ENCODE measurements at regions not wholly inside any gene's neighbourhood (a gene's known extent, or its start where the extent isn't known, plus 50 kb on each side); places are given as distances from the start of the nearest gene placed in this dataset.

DNA sequence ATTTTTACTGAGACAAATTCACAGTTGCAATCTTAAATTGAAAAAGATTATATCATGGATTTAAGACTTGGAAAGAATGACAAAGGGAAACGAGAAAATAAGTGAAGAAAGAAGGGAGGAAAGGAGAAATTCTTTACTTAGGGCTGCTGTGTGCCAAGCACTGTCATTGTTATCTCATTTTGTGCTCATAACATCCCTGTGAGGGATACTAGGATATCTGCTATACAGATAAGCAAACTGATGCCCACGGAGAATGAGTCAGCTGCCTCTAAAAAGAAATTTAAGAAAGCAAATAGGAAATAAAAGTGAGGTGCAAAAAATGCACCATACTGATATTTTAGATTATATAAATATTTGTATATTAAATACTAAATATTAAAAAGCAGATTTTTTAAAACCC is 183.6 kb upstream of the NR5A2 start:
- no TSS peak for BruUV-seq (replicated peaks)
- Histone ChIP-seq H3K4me3 (ENCODE audit: low read depth, low read length) (no peak overlapping the region), H3K9me3 (no peaks in the 10 kb centered on the region), H3K27me3 (replicated peaks; ENCODE audit: control insufficient read depth, insufficient read depth, low read length) (no peaks in the 10 kb centered on the region), H3K4me1 (no peaks in the 10 kb centered on the region), H3K36me3 (ENCODE audit: control insufficient read depth, insufficient read depth, low read length) (no peaks in the 10 kb centered on the region)
- ChIA-PET CTCF (no interaction called here), POLR2A (no interaction called here)
- Mint-ChIP-seq H3K27ac (ENCODE audit: unreplicated experiment) (no peak overlapping the region), H3K9me3 (ENCODE audit: unreplicated experiment) (peaks cover 3% of the 10 kb centered on the region), H3K36me3 (ENCODE audit: insufficient read depth, unreplicated experiment) (no peaks in the 10 kb centered on the region), H3K4me3 (ENCODE audit: unreplicated experiment) (no peak overlapping the region), H3K27me3 (ENCODE audit: insufficient read depth, unreplicated experiment) (peaks cover 2% of the 10 kb centered on the region), H3K4me1 (ENCODE audit: low read depth, unreplicated experiment) (no peaks in the 10 kb centered on the region)
- DNase-seq, result no peak
- intact Hi-C loops (cut with micrococcal nuclease; ENCODE audit: unreplicated experiment), result no loop called here
- TF ChIP-seq, protein P1, sequence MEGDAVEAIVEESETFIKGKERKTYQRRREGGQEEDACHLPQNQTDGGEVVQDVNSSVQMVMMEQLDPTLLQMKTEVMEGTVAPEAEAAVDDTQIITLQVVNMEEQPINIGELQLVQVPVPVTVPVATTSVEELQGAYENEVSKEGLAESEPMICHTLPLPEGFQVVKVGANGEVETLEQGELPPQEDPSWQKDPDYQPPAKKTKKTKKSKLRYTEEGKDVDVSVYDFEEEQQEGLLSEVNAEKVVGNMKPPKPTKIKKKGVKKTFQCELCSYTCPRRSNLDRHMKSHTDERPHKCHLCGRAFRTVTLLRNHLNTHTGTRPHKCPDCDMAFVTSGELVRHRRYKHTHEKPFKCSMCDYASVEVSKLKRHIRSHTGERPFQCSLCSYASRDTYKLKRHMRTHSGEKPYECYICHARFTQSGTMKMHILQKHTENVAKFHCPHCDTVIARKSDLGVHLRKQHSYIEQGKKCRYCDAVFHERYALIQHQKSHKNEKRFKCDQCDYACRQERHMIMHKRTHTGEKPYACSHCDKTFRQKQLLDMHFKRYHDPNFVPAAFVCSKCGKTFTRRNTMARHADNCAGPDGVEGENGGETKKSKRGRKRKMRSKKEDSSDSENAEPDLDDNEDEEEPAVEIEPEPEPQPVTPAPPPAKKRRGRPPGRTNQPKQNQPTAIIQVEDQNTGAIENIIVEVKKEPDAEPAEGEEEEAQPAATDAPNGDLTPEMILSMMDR (IDR thresholded peaks at IDR 0.05; ENCODE audit: insufficient read depth in 1 of 2, low read depth in 1 of 2, low read length in 1 of 2, severe bottlenecking in 1 of 2, unreplicated experiment in 1 of 2), result no peak

DNA sequence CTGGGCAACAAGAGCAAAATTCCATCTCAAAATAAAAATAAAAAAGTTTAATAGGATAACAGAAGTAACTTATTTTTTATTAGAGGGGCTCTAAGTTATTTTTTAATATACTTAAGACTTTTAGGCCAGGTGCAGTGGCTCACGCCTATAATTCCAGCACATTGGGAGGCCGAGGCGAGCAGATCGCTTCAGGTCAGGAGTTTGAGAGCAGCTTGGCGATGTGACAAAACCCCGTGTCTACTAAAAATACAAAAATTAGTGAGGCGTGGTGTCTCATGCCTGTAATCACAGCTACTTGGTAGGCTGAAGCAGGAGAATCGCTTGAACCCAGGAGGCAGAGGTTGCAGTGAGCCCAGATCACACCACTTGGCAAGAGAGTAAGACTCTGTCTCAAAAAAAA is 180.5 kb upstream of the NR5A2 start:
- Mint-ChIP-seq H3K4me1 (ENCODE audit: low read depth, unreplicated experiment) (no peaks in the 10 kb centered on the region), H3K4me3 (ENCODE audit: unreplicated experiment) (no peak overlapping the region), H3K9me3 (ENCODE audit: unreplicated experiment) (no peaks in the 10 kb centered on the region), H3K36me3 (ENCODE audit: insufficient read depth, unreplicated experiment) (no peaks in the 10 kb centered on the region), H3K27ac (ENCODE audit: unreplicated experiment) (no peak overlapping the region), H3K27me3 (ENCODE audit: insufficient read depth, unreplicated experiment) (no peaks in the 10 kb centered on the region)
- ChIA-PET POLR2A (no interaction called here), CTCF (no interaction called here)
- no peaks in the 10 kb centered on the region for H3K27me3 ChIP-seq (replicated peaks; ENCODE audit: control insufficient read depth, insufficient read depth, low read length)
- H3K9me3 ChIP-seq, result no peaks in the 10 kb centered on the region
- intact Hi-C loops (cut with micrococcal nuclease; ENCODE audit: unreplicated experiment), result no loop called here
- DNase-seq, result no peak
- no peak overlapping the region for H3K4me3 ChIP-seq (ENCODE audit: low read depth, low read length)
- H3K4me1 ChIP-seq, result 0 out of 2 replicates have a peak, but pooled peaks cover 6% of the 10 kb centered on the region
- no TSS peak for BruUV-seq (replicated peaks)
- TF ChIP-seq, protein P1 (IDR thresholded peaks at IDR 0.05; ENCODE audit: insufficient read depth in 1 of 2, low read depth in 1 of 2, low read length in 1 of 2, severe bottlenecking in 1 of 2, unreplicated experiment in 1 of 2), result no peak
- H3K36me3 ChIP-seq (ENCODE audit: control insufficient read depth, insufficient read depth, low read length), result no peaks in the 10 kb centered on the region

DNA sequence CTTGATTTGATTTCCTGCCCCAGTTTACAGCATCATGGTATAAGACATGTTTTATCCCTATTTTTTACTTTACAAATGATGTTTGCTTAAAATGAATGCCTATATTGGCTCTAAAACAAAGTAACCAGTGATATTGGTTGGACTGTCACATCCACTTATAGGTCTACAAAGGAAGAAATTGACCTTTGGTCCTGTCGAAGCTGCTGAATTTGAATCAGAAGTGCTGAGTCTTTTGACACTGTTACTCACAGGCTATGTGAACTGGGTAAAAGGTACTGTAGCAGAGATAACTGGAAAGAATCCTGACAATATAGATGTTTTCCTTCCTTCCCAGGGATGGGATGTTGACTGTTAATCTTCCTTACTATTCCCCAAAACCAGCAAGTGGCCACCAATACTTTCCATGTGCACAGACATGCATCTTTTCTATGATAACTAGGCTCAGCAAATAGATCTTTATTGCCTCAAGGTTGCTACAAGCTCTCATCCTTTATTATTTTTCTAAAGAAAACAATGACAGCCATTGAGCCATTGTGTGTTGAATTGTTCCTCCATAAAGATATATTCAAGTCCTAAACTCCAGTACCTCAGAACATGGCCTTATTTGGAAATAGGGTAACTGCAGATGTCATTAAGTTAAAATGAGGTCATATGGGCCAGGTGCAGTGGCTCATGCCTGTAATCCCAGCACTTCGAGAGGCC is 175.9 kb upstream of the NR5A2 start:
- H3K9me3 ChIP-seq, result no peaks in the 10 kb centered on the region
- H3K27me3 ChIP-seq (replicated peaks; ENCODE audit: control insufficient read depth, insufficient read depth, low read length), result no peaks in the 10 kb centered on the region
- intact Hi-C loops (cut with micrococcal nuclease; ENCODE audit: unreplicated experiment), result no loop called here
- no peak overlapping the region for H3K4me3 Mint-ChIP-seq (ENCODE audit: unreplicated experiment)
- no peak overlapping the region for H3K4me3 ChIP-seq (ENCODE audit: low read depth, low read length)
- H3K4me1 Mint-ChIP-seq (ENCODE audit: low read depth, unreplicated experiment), result peaks cover 11% of the 10 kb centered on the region
- H3K4me1 ChIP-seq, result peaks cover 22% of the 10 kb centered on the region
- no peak overlapping the region for H3K27ac Mint-ChIP-seq (ENCODE audit: unreplicated experiment)
- H3K9me3 Mint-ChIP-seq (ENCODE audit: unreplicated experiment), result no peaks in the 10 kb centered on the region
- H3K27me3 Mint-ChIP-seq (ENCODE audit: insufficient read depth, unreplicated experiment), result no peaks in the 10 kb centered on the region
- ChIA-PET CTCF (interaction anchor here (0.7 kb wide), 1 partner anchor 445 kb away, joined by 3 read pairs; no protein-coding TSS in a partner anchor), POLR2A (no interaction called here)
- no peaks in the 10 kb centered on the region for H3K36me3 ChIP-seq (ENCODE audit: control insufficient read depth, insufficient read depth, low read length)
- H3K36me3 Mint-ChIP-seq (ENCODE audit: insufficient read depth, unreplicated experiment), result no peaks in the 10 kb centered on the region
- BruUV-seq (replicated peaks), result no TSS peak
- TF ChIP-seq, protein P1 (IDR thresholded peaks at IDR 0.05; ENCODE audit: insufficient read depth in 1 of 2, low read depth in 1 of 2, low read length in 1 of 2, severe bottlenecking in 1 of 2, unreplicated experiment in 1 of 2), result no peak
- no peak for DNase-seq

All from Caco-2 (cell line).